ENCODE measurements at regions not wholly inside any gene's neighbourhood (a gene's known extent, or its start where the extent isn't known, plus 50 kb on each side); places are given as distances from the start of the nearest gene placed in this dataset.
"Not testable (repeated sequence)": the region's sequence is repeated elsewhere in the genome, so short reads cannot be mapped to it uniquely, and the experiment has no call there.

- H3K4me3 ChIP-seq, result no peak overlapping the region
- no peaks in the 10 kb centered on the region for H3K9me3 ChIP-seq
- H3K27ac ChIP-seq, result no peak overlapping the region
- H3K4me1 ChIP-seq, result no peaks in the 10 kb centered on the region
- no peak for TF ChIP-seq POLR2A (IDR thresholded peaks at IDR 0.05)
- no peak for TF ChIP-seq POLR2AphosphoS5 (IDR thresholded peaks at IDR 0.05)
- TF ChIP-seq, protein P1, sequence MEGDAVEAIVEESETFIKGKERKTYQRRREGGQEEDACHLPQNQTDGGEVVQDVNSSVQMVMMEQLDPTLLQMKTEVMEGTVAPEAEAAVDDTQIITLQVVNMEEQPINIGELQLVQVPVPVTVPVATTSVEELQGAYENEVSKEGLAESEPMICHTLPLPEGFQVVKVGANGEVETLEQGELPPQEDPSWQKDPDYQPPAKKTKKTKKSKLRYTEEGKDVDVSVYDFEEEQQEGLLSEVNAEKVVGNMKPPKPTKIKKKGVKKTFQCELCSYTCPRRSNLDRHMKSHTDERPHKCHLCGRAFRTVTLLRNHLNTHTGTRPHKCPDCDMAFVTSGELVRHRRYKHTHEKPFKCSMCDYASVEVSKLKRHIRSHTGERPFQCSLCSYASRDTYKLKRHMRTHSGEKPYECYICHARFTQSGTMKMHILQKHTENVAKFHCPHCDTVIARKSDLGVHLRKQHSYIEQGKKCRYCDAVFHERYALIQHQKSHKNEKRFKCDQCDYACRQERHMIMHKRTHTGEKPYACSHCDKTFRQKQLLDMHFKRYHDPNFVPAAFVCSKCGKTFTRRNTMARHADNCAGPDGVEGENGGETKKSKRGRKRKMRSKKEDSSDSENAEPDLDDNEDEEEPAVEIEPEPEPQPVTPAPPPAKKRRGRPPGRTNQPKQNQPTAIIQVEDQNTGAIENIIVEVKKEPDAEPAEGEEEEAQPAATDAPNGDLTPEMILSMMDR (IDR thresholded peaks at IDR 0.05), result no peak
- intact Hi-C loops (cut with DNase I; ENCODE audit: low total_unique reads), result no loop called here
- no peaks in the 10 kb centered on the region for H3K36me3 ChIP-seq
- H3K27me3 ChIP-seq, result no peaks in the 10 kb centered on the region
- DNase-seq (ENCODE audit: low spot score in 2 of 2), result no peak
These were observed 165.5 kb upstream of the NFIA start for GRCh38 chr1:60916906-60917305.

DNA sequence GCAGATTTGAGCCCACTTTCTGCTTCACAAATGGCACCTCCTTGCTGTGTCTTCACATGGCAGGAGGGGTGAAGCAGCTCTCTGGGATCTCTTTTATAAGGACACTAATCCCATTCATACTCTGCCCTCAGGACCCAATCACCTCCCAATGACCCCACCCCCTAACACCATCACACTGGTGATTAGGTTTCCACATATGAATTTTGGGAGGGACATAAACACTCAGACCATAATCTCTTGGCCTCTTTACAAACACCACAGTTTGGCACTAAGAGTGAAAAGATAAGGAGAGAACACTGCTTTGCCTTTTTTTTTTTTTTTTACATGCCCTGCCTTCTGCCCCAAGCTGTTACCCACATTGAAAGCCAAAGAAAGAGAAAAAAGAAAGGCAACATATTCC, 166.2 kb upstream of the NFIA start:
- H3K4me3 ChIP-seq, result no peak overlapping the region
- no peak for TF ChIP-seq POLR2A (IDR thresholded peaks at IDR 0.05)
- TF ChIP-seq, protein P1 (IDR thresholded peaks at IDR 0.05), result no peak
- no peak for TF ChIP-seq POLR2AphosphoS5 (IDR thresholded peaks at IDR 0.05)
- no peaks in the 10 kb centered on the region for H3K9me3 ChIP-seq
- H3K27me3 ChIP-seq, result no peaks in the 10 kb centered on the region
- no peaks in the 10 kb centered on the region for H3K36me3 ChIP-seq
- no peak overlapping the region for H3K27ac ChIP-seq
- DNase-seq (ENCODE audit: low spot score in 2 of 2), result no peak
- H3K4me1 ChIP-seq, result no peaks in the 10 kb centered on the region
- intact Hi-C loops (cut with DNase I; ENCODE audit: low total_unique reads), result no loop called here

DNA sequence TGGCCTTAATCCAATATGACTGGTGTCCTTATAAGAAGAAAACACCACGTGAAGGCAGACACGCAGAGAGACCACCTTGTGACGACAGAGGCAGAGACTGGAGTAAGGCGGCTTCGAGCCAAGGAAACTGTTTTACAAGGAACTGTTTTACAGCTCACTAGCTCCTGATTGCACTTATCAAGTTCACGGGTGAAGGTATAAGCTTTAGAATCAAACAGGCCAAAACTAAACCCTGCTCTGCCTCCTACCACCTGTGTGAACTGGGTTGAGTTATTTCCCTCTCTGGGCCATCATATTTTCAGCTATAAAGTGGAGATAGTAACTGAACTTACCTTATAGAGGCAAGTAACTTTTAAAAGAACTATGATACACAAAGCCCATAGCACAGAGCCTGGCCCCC, 166.9 kb upstream of the NFIA start:
- intact Hi-C loops (cut with DNase I; ENCODE audit: low total_unique reads), result no loop called here
- no peak overlapping the region for H3K4me3 ChIP-seq
- H3K4me1 ChIP-seq, result no peaks in the 10 kb centered on the region
- H3K27me3 ChIP-seq, result no peaks in the 10 kb centered on the region
- no peak overlapping the region for H3K27ac ChIP-seq
- TF ChIP-seq, protein P1 (IDR thresholded peaks at IDR 0.05), result no peak
- TF ChIP-seq POLR2AphosphoS5 (IDR thresholded peaks at IDR 0.05) (no peak), POLR2A (IDR thresholded peaks at IDR 0.05) (no peak)
- no peaks in the 10 kb centered on the region for H3K36me3 ChIP-seq
- no peak for DNase-seq (ENCODE audit: low spot score in 2 of 2)
- H3K9me3 ChIP-seq, result no peaks in the 10 kb centered on the region

DNA sequence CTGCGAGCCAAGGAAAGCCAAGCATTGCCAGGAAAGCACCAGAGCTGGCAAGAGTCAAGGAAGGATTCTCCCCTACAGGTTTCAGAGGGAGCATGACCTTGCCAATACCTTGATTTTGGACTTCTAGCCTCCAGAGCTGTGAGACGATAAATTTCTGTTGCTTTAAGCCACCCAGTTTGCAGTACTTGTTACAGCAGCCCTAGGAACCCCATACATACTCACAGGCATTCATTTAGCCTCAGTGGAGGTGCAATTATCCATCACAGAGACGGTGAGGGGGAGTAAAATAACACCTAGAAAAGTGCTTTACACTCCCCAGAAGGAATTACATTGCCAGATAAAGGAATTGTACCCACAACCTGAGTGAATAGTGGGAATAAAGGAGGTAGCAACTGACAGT, 167.4 kb upstream of the NFIA start:
- DNase-seq (ENCODE audit: low spot score in 2 of 2), result no peak
- intact Hi-C loops (cut with DNase I; ENCODE audit: low total_unique reads), result no loop called here
- Histone ChIP-seq H3K27me3 (no peaks in the 10 kb centered on the region), H3K4me3 (no peak overlapping the region), H3K9me3 (no peaks in the 10 kb centered on the region), H3K36me3 (no peaks in the 10 kb centered on the region), H3K27ac (no peak overlapping the region), H3K4me1 (no peaks in the 10 kb centered on the region)
- TF ChIP-seq, protein P1 (IDR thresholded peaks at IDR 0.05), result no peak
- TF ChIP-seq POLR2A (IDR thresholded peaks at IDR 0.05), result no peak
- TF ChIP-seq POLR2AphosphoS5 (IDR thresholded peaks at IDR 0.05), result no peak

DNA sequence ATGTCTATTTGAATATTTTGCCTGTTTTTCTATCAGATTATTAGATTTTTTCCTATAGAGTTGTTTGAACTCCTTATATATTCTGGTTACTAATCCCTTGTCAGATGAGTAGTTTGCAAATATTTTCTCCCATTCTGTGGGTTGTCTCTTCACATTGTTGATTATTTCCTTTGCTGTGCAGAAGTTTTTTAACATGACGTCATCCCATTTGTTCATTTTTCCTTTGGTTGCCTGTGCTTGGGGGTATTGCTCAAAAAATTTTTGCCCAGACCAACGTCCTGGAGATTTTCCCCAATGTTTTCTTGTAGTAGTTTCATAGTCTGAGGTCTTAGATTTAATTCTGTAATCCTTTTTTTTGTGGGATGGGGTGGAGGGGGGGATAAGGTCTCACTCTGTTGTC, 168.7 kb upstream of the NFIA start:
- H3K27ac ChIP-seq; H3K9me3 ChIP-seq; H3K4me1 ChIP-seq; DNase-seq (ENCODE audit: low spot score in 2 of 2); H3K36me3 ChIP-seq; H3K4me3 ChIP-seq; intact Hi-C loops (cut with DNase I; ENCODE audit: low total_unique reads); H3K27me3 ChIP-seq: not testable (repeated sequence)

DNA sequence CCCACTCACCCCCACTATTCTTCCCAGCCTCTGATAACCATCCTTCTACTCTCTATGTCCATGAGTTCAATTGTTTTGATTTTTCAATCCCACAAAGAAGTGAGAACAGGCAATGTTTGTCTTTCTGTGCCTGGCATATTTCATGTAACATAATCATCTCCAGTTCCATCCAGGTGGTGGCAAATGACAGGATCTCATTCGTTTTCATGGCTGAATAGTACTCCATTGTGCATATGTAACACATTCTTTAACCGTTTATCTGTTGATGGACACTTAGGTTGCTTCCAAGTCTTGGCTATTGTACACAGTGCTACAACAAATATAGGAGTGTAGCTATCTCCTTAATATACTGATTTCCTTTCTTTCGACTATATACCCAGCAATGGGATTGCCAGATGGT, 169.3 kb upstream of the NFIA start:
- Histone ChIP-seq H3K27ac (no peak overlapping the region), H3K4me1 (no peaks in the 10 kb centered on the region), H3K9me3 (no peaks in the 10 kb centered on the region), H3K27me3 (no peaks in the 10 kb centered on the region), H3K36me3 (no peaks in the 10 kb centered on the region), H3K4me3 (no peak overlapping the region)
- intact Hi-C loops (cut with DNase I; ENCODE audit: low total_unique reads), result no loop called here
- DNase-seq (ENCODE audit: low spot score in 2 of 2), result no peak
- TF ChIP-seq POLR2AphosphoS5 (IDR thresholded peaks at IDR 0.05) (no peak), POLR2A (IDR thresholded peaks at IDR 0.05) (no peak)
- TF ChIP-seq, protein P1 (IDR thresholded peaks at IDR 0.05), result no peak

Data from breast epithelium (tissue), 4 donors.